ENCODE measurements at regions not wholly inside any gene's neighbourhood (a gene's known extent, or its start where the extent isn't known, plus 50 kb on each side); places are given as distances from the start of the nearest gene placed in this dataset.

DNA sequence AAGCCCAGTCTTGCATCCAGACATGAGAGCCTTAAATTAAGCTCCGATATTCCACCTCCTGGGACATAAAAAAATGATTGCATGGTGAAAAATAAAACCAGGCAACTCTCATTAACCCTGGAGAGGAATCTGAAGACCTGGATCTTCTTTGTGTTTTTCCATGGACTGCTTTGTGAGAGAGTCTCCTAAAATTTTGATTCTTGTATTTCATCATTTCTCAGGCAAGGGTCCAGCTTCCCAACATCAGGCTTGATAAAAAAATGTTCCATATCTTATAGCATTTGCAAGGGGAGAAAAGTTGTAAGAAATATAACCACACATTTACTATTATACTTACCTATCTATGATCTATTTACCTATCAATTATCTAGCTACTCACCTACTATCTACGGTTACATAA is 327.5 kb upstream of the SPHKAP start:
- no peak for TF ChIP-seq POLR2A (IDR thresholded peaks at IDR 0.05)
- TF ChIP-seq, protein P1, sequence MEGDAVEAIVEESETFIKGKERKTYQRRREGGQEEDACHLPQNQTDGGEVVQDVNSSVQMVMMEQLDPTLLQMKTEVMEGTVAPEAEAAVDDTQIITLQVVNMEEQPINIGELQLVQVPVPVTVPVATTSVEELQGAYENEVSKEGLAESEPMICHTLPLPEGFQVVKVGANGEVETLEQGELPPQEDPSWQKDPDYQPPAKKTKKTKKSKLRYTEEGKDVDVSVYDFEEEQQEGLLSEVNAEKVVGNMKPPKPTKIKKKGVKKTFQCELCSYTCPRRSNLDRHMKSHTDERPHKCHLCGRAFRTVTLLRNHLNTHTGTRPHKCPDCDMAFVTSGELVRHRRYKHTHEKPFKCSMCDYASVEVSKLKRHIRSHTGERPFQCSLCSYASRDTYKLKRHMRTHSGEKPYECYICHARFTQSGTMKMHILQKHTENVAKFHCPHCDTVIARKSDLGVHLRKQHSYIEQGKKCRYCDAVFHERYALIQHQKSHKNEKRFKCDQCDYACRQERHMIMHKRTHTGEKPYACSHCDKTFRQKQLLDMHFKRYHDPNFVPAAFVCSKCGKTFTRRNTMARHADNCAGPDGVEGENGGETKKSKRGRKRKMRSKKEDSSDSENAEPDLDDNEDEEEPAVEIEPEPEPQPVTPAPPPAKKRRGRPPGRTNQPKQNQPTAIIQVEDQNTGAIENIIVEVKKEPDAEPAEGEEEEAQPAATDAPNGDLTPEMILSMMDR (IDR thresholded peaks at IDR 0.05): no peak
- no peaks in the 10 kb centered on the region for H3K27me3 ChIP-seq
- H3K4me3 ChIP-seq (replicated peaks in 1 of 3): no peak overlapping the region
- H3K9me3 ChIP-seq: no peaks in the 10 kb centered on the region
- intact Hi-C loops (cut with DNase I): no loop called here
- H3K36me3 ChIP-seq: no peaks in the 10 kb centered on the region
- H3K27ac ChIP-seq: no peak overlapping the region
- H3K4me1 ChIP-seq: no peaks in the 10 kb centered on the region
- WGBS, 2 donors: 54 to 73% methylated on average over 2 of the region's 2 CpGs
- DNase-seq: no peak

DNA sequence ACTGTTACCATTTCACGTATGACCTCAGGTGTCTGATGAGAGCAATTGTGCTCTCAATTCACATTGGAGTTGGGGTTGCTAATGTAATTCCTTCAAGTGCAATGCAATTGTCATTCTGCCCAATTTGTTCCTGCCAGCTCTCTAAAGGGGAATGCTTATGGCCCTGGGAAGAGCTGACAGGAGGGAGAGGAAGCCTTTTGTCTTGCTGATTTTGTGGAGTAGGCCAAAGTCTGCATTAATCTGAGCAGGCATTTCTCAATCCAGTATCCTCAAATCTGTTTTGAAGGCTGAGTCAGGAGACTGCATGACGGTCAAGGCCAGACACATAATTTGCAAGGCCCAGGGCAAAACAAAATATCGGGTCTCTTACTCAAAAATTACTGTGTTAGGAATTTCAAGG is 326.4 kb upstream of the SPHKAP start:
- no peaks in the 10 kb centered on the region for H3K4me1 ChIP-seq
- WGBS, 2 donors: 48 to 55% methylated on average over 3 of the region's 3 CpGs
- no peak overlapping the region for H3K27ac ChIP-seq
- no peaks in the 10 kb centered on the region for H3K9me3 ChIP-seq
- no peaks in the 10 kb centered on the region for H3K36me3 ChIP-seq
- H3K4me3 ChIP-seq (replicated peaks in 1 of 3): no peak overlapping the region
- intact Hi-C loops (cut with DNase I): no loop called here
- H3K27me3 ChIP-seq: no peaks in the 10 kb centered on the region
- no peak for DNase-seq
- TF ChIP-seq POLR2A (IDR thresholded peaks at IDR 0.05): no peak
- TF ChIP-seq, protein P1 (IDR thresholded peaks at IDR 0.05): no peak

DNA sequence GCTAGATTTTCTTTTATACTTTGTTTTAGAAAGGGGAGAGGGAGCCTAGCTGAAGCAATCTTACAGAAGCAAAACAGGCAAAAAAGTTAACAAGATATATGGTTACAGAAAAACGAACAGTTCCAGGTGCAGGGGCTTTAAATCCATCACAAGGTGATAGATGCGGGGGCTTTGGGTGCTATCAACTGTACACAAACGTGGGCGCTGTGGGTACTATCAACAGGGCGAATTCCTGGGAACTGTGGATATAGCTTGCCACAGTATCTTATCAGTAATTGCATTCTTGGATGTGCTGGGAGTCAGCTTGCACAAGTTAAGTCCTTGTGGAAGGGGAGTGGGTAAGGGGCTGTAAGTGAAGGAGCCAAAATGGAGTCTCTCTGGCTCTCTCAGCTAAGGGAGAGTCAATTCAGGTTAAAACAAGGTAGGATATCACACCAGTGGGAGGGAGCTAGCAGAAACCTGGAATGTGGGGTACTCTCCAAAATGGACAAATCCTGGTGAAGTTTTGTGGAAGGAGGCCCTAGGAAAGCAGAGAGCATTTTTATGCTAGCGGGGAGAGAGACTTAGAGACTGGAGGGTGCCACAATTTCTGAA is 325.8 kb upstream of the SPHKAP start:
- TF ChIP-seq, protein P1 (IDR thresholded peaks at IDR 0.05): no peak
- TF ChIP-seq POLR2A (IDR thresholded peaks at IDR 0.05): no peak
- 65 to 69% methylated on average over 6 of the region's 6 CpGs for WGBS, 2 donors
- H3K9me3 ChIP-seq: no peaks in the 10 kb centered on the region
- no peaks in the 10 kb centered on the region for H3K36me3 ChIP-seq
- intact Hi-C loops (cut with DNase I): no loop called here
- no peak for DNase-seq
- no peaks in the 10 kb centered on the region for H3K4me1 ChIP-seq
- H3K27me3 ChIP-seq: no peaks in the 10 kb centered on the region
- no peak overlapping the region for H3K27ac ChIP-seq
- H3K4me3 ChIP-seq (replicated peaks in 1 of 3): no peak overlapping the region

DNA sequence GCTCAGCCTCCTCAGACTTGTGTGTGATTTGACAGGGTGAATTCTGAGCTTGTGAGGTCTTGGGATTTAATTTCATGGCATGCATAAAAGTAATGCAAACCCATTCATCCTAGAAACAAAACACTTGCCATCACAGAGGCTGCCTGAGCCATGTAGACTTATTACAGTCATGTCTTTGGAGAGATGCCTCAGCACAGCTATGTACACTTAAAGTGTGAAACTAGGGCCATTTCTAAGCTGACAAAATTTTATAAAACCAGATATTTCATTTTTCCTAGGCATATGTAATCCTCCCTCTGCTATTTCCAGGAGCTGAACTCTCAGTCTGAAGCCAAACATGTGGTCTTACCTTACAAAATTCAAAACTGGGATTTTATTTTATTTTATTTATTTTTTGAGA is 322.2 kb upstream of the SPHKAP start:
- no peaks in the 10 kb centered on the region for H3K27me3 ChIP-seq
- H3K27ac ChIP-seq: no peak overlapping the region
- DNase-seq: no peak
- TF ChIP-seq POLR2A (IDR thresholded peaks at IDR 0.05): no peak
- TF ChIP-seq, protein P1 (IDR thresholded peaks at IDR 0.05): no peak
- H3K36me3 ChIP-seq: no peaks in the 10 kb centered on the region
- intact Hi-C loops (cut with DNase I): no loop called here
- H3K4me1 ChIP-seq: no peaks in the 10 kb centered on the region
- no peak overlapping the region for H3K4me3 ChIP-seq (replicated peaks in 1 of 3)
- no peaks in the 10 kb centered on the region for H3K9me3 ChIP-seq

DNA sequence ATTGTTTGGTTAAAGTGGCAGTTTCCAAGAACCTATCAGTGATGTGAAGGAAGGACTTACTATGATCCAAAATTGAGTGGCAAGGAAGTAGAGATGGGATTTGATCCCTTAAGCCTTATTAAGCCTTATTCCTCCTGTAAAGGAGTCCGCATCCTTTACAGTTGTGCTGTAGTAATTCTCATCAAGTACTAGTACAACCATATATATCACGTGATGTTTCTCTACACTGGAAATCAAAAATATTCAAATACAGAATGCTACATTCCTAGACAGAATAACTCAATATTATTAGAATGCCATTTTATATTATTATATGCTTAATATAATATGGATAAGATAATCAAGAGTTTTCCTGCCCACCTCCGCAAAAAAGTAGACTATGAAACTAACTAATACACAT is 312.4 kb upstream of the SPHKAP start:
- 94 to 95% methylated on average over 3 of the region's 3 CpGs for WGBS, 2 donors
- Histone ChIP-seq H3K4me1 (no peaks in the 10 kb centered on the region), H3K9me3 (no peaks in the 10 kb centered on the region), H3K36me3 (no peaks in the 10 kb centered on the region), H3K4me3 (replicated peaks in 1 of 3) (no peak overlapping the region), H3K27me3 (no peaks in the 10 kb centered on the region), H3K27ac (no peak overlapping the region)
- intact Hi-C loops (cut with DNase I): no loop called here
- TF ChIP-seq, protein P1 (IDR thresholded peaks at IDR 0.05): no peak
- no peak for TF ChIP-seq POLR2A (IDR thresholded peaks at IDR 0.05)
- DNase-seq: no peak

Measured in thyroid gland (tissue), 4 donors.